ENCODE measurements at regions not wholly inside any gene's neighbourhood (a gene's known extent, or its start where the extent isn't known, plus 50 kb on each side); places are given as distances from the start of the nearest gene placed in this dataset.

DNA sequence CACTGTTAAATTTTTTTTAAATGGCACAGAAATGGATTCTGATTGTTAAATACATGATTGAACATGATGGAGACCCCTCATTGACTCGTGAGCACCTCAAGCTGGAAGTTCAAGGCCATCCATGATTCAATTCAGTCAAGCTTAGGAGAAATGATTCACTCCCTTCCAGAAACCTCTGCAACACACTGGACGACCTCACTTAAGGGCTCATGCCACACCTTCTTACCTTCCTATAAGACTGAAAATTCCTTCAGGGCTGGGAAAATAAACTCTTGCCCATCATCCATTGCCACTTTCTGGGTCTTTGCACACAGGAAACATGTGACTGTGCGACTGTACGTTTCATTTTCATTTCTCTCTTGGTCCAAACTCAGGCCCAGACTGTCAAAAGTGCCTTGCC, 196.4 kb downstream of the TBXT start:
- Histone ChIP-seq H3K4me1 (no peaks in the 10 kb centered on the region), H3K4me3 (no peak overlapping the region), H3K36me3 (no peaks in the 10 kb centered on the region), H3K9me3 (no peaks in the 10 kb centered on the region), H3K27ac (no peak overlapping the region), H3K27me3 (no peaks in the 10 kb centered on the region)
- WGBS, 2 donors, result 59 to 60% methylated on average over 4 of the region's 4 CpGs
- ATAC-seq (ENCODE audit: low FRiP score in 2 of 2), result no peak
- no peak for DNase-seq
- TF ChIP-seq POLR2AphosphoS5 (IDR thresholded peaks at IDR 0.05), result no peak
- TF ChIP-seq EP300 (IDR thresholded peaks at IDR 0.05), result no peak
- TF ChIP-seq, protein P1, sequence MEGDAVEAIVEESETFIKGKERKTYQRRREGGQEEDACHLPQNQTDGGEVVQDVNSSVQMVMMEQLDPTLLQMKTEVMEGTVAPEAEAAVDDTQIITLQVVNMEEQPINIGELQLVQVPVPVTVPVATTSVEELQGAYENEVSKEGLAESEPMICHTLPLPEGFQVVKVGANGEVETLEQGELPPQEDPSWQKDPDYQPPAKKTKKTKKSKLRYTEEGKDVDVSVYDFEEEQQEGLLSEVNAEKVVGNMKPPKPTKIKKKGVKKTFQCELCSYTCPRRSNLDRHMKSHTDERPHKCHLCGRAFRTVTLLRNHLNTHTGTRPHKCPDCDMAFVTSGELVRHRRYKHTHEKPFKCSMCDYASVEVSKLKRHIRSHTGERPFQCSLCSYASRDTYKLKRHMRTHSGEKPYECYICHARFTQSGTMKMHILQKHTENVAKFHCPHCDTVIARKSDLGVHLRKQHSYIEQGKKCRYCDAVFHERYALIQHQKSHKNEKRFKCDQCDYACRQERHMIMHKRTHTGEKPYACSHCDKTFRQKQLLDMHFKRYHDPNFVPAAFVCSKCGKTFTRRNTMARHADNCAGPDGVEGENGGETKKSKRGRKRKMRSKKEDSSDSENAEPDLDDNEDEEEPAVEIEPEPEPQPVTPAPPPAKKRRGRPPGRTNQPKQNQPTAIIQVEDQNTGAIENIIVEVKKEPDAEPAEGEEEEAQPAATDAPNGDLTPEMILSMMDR (IDR thresholded peaks at IDR 0.05), result no peak
- no peak for TF ChIP-seq POLR2A (IDR thresholded peaks at IDR 0.05)

- no peaks in the 10 kb centered on the region for H3K9me3 ChIP-seq
- H3K27ac ChIP-seq, result no peak overlapping the region
- H3K27me3 ChIP-seq, result no peaks in the 10 kb centered on the region
- no peak for TF ChIP-seq POLR2A (IDR thresholded peaks at IDR 0.05)
- TF ChIP-seq EP300 (IDR thresholded peaks at IDR 0.05), result no peak
- no peak for TF ChIP-seq POLR2AphosphoS5 (IDR thresholded peaks at IDR 0.05)
- TF ChIP-seq, protein P1 (IDR thresholded peaks at IDR 0.05), result no peak
- DNase-seq, result no peak
- ATAC-seq (ENCODE audit: low FRiP score in 2 of 2), result no peak
- no peaks in the 10 kb centered on the region for H3K4me1 ChIP-seq
- H3K4me3 ChIP-seq, result no peak overlapping the region
- 85% methylated on average over 4 of the region's 4 CpGs for WGBS, 2 donors
- H3K36me3 ChIP-seq, result no peaks in the 10 kb centered on the region
Measured at GRCh38 chr6:165970001-165970400, 197.7 kb downstream of the TBXT start.

- TF ChIP-seq POLR2AphosphoS5 (IDR thresholded peaks at IDR 0.05) (no peak), EP300 (IDR thresholded peaks at IDR 0.05) (no peak), POLR2A (IDR thresholded peaks at IDR 0.05) (no peak)
- TF ChIP-seq, protein P1 (IDR thresholded peaks at IDR 0.05), result no peak
- WGBS, 2 donors, result 87 to 90% methylated on average over 6 of the region's 6 CpGs
- no peak for DNase-seq
Measured at GRCh38 chr6:165969184-165969583, 198.5 kb downstream of the TBXT start.

GRCh38 chr6:165968408-165968807, 199.2 kb downstream of the TBXT start:
- no peak for DNase-seq
- WGBS, 2 donors, result 81% methylated on average over 3 of the region's 3 CpGs

More at GRCh38 chr6:165969184-165969583, 198.5 kb downstream of the TBXT start:
- Histone ChIP-seq H3K9me3 (no peaks in the 10 kb centered on the region), H3K27ac (no peak overlapping the region), H3K36me3 (no peaks in the 10 kb centered on the region), H3K4me1 (no peaks in the 10 kb centered on the region), H3K27me3 (no peaks in the 10 kb centered on the region), H3K4me3 (no peak overlapping the region)
- ATAC-seq (ENCODE audit: low FRiP score in 2 of 2), result no peak

More at GRCh38 chr6:165968408-165968807, 199.2 kb downstream of the TBXT start:
- Histone ChIP-seq H3K27me3 (no peaks in the 10 kb centered on the region), H3K4me3 (no peak overlapping the region), H3K27ac (no peak overlapping the region), H3K4me1 (no peaks in the 10 kb centered on the region), H3K36me3 (no peaks in the 10 kb centered on the region), H3K9me3 (no peaks in the 10 kb centered on the region)
- no peak for TF ChIP-seq POLR2AphosphoS5 (IDR thresholded peaks at IDR 0.05)
- TF ChIP-seq EP300 (IDR thresholded peaks at IDR 0.05), result no peak
- TF ChIP-seq POLR2A (IDR thresholded peaks at IDR 0.05), result no peak
- TF ChIP-seq, protein P1 (IDR thresholded peaks at IDR 0.05), result no peak
- no peak for ATAC-seq (ENCODE audit: low FRiP score in 2 of 2)
